ENCODE measurements at regions not wholly inside any gene's neighbourhood (a gene's known extent, or its start where the extent isn't known, plus 50 kb on each side); places are given as distances from the start of the nearest gene placed in this dataset.
"Not testable (repeated sequence)": the region's sequence is repeated elsewhere in the genome, so short reads cannot be mapped to it uniquely, and the experiment has no call there.

- no peak for DNase-seq (ENCODE audit: low spot score)
Measured at GRCh38 chr12:93208011-93208410, 169.7 kb upstream of the NUDT4 start.

- DNase-seq (ENCODE audit: low spot score) = no peak
Measured at GRCh38 chr12:93214523-93215289, 163.0 kb upstream of the NUDT4 start.

GRCh38 chr12:93215290-93215678, 162.4 kb upstream of the NUDT4 start:
- no peak for DNase-seq (ENCODE audit: low spot score)

GRCh38 chr12:93219947-93220346, 157.8 kb upstream of the NUDT4 start:
- DNase-seq (ENCODE audit: low spot score) = no peak

DNA sequence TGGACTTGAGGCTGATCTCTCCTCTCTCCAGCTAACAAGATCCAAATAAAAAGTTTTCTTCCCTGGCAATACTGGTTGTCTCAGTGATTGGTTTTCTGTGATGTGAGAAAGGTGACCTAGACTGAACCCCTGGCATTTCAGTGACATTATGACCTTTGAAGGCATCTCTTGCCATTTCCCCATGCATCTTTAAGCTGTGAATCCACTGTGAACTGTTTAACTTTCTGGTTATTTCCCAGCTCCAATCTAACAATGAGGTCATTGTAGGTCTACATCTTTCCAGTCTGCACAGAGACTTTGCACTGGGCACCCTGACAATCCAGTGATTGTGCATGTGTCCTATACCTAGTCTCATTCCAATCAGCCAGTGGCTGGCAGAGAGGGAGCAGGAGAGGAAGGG, 155.9 kb upstream of the NUDT4 start:
- DNase-seq (ENCODE audit: low spot score) = no peak

- no peak for DNase-seq (ENCODE audit: low spot score)
Measured at GRCh38 chr12:93223440-93224426, 154.0 kb upstream of the NUDT4 start.

DNA sequence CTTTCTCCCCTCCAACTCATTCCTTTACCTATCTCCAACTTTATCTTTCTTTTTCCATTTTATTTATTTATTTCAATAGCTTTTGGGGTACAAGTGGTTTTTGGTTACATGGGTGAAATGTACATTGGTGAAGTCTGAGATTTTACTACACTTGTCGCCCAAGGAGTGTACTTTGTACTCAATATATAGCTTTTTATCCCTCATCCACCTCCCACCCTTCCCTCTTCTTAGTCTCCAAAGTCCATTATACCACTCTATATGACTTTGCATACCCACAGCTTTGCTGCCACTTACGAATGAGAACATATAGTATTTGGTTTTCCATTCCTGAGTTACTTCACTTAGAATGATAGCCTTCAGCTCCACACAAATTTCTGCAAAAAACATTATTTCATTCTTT, 152.6 kb upstream of the NUDT4 start:
- DNase-seq (ENCODE audit: low spot score) = no peak

GRCh38 chr12:93226361-93226760, 151.4 kb upstream of the NUDT4 start:
- DNase-seq (ENCODE audit: low spot score) = no peak

GRCh38 chr12:93229494-93230325, 148.0 kb upstream of the NUDT4 start:
- DNase-seq (ENCODE audit: low spot score) = no peak

DNA sequence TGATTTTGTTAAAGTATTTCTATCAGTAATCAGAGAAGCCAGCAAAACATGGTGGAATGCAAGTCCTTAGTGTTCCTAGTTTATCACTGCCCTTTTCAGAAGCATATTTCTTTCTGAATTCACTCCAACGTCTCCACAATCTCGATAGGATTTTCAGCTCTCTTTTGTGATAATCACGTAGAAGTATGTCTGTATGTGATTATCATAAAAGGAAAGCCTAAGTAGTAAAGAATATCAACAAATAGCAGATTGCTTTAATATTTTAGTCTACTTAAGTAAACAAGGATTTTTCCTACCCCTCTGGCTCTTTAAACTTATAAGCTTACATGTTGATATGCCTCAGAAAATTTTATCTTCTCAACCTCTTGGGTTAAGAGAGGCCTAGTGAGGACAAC, 147.4 kb upstream of the NUDT4 start:
- DNase-seq (ENCODE audit: low spot score) = no peak

GRCh38 chr12:93231938-93232337, 145.8 kb upstream of the NUDT4 start:
- no peak for DNase-seq (ENCODE audit: low spot score)

GRCh38 chr12:93234641-93235040, 143.1 kb upstream of the NUDT4 start:
- DNase-seq (ENCODE audit: low spot score) = no peak

DNA sequence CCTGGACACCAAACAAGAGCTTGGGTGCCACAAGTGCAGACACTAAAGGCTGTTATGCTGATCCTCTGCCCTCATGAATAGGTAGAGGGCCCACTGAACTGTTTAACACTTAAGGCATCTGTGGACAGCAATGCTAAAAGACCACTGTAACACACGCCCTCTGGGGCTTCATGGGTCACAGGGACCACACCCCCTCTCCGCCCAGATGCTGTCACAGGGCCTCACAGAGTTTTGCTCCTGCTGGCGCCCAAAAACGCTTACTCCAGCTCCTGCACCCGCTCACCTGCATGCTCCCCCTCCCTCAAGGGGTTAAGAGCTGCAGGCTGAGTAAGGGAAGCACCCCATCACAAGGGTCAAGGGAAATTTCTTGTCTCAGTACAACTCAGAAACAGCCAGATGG, 141.8 kb upstream of the NUDT4 start:
- DNase-seq (ENCODE audit: low spot score) = no peak

DNA sequence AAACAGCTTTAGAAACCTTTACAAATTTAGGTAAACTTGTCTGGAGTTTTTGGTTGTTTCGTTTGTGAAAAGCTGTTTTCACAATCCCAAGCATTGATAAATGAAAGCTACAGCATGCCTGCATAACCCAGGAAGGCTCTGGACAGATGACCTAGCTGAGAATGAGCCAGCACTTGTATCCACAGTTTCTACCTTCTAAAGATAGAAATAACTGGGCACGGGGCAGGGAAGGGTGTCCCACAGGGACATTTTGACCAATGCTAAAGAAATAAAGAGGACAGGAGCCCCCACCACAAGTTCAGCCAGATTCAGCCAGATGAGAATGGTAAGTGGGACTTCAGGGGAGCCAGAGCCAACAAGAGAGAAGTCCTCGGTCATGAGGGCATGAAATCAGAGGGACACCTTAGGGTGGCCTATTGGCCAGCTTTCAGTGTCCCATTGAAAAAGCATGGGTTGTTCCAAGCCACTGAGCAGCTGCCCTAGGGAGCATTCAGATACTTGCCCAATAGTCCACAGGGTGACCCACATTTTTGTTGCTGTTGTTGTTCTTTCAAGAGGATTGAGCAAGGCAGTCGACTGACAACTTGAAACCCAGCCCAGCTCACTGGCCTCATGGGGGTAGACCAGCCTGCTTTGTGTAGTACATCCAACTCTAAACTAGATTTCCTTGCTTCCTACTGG, 140.3 kb upstream of the NUDT4 start:
- no peak for DNase-seq (ENCODE audit: low spot score)

DNA sequence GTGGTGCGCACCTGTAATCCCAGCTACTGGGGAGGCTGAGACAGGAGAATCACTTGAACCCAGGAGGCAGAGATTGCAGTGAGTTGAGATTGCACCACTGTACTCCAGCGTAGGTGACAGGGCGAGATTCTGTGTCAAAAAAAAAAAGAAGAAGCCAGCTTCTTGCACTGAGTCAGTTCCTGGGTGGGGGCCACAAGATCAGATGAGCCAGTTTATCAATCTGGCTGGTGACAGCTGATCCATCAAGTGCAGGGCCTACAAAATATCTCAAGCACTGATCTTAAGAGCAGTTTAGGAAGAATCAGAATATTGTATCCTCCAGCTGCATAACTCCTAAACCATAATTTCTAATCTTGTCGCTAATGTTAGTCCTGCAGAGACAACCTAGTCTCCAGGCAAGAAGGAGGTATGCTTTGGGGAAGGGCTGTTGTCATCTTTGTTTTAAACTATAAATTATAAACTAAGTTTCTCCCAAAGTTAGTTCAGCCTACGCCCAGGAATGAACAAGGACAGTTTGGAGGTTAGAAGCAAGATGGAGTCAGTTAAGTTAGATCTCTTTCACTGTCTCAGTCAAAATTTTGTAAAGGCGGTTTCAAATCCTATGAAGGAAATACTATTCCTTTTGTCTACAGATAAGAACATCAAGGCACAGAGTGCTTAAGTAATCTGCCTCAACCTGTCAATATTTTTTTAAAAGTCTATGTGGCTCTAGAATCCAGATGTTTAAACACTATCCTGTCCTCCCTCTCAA, 139.0 kb upstream of the NUDT4 start:
- not testable (repeated sequence) for DNase-seq (ENCODE audit: low spot score)

GRCh38 chr12:93239789-93240188, 137.9 kb upstream of the NUDT4 start:
- not testable (repeated sequence) for DNase-seq (ENCODE audit: low spot score)

DNA sequence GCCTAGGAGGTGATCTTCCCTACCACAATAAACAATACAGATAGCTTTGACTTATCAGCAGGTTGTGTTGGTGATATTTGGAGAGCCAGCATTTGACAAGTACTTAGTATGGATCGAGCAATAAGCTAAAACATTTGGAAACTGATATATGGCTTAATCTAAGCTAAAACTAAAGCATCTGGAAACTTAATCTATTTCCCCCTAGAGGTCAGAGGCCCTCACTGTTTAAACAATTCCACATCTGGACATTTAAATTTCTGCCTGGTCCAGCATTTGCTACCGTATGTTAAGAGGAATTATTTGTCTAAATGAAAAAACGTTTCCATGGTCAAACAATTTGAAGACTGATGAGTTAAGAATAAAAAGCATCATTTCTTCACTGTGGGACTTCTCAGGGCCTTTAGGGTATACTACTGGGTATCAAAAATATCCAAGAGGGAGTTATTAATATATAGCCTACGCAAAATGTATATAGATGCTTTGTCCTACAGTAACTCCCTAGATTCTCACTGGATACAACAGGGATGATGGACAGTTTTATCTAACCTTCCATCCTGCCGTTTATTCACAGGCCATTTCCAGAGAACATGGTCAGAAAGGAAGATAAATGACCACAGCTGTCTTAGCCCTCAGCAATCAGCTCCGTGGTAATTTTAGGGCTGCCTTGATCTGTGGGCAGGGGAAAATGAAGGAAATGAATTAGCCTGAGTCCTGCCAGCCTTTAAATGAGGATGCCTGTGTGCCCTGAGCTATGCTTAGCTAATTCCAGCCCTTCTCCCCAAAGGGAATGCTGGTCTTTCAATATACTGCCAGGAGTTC, 135.4 kb upstream of the NUDT4 start:
- no peak for DNase-seq (ENCODE audit: low spot score)

DNA sequence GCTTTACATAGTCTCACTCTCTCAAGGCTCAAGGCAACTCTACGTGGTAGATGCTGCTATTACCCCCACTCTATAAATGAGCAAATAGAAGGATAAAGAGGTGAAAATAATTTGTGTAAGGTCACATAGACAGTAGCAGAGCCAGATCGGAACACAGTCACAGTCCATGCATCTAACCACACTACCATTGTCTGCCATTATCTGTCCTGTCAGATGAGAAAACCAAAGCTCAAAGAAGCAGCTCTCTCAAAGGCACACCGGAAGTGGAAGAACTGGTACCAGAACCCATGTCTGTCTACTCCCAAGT, 134.4 kb upstream of the NUDT4 start:
- DNase-seq (ENCODE audit: low spot score) = no peak

DNA sequence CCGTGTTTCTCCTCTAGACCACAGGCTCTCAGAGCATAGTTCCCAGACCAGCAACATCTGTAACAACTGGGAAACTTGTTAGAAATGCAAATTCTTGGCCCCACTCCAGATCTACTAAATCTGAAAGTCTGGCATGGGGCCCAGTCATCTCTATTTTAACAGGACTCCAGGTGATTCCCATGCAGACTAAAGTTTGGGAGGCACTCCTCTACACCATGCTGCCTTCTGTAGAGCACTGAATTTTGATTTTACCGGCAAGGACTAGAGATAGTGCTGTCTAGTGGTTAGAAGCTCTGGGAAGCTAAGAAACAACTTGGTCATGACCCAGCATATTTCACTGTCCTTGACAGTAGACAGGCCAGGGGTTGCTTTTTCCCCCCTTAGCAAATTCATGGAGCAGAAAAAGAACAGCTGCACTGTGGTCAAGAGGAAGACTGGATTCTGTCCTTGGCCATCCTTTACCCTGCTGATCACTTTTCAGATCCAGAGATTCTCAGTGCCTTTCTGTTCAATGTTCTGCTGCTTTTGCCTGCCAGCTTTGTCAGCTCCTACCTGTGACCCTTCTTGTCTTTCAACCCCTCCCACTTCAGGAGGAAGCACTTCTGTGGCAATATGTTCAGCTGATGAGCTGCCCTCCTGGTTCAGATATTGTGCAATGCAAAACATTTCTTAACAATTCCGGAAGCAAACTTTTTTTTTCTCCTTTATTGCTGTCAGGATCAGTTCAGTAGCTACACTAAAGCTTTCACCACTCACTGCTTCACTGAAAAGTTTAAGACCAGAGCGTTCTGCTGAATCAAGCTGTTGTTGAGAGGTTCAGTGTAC, 133.8 kb upstream of the NUDT4 start:
- DNase-seq (ENCODE audit: low spot score) = no peak

All from D341Med (cell line).